T-cell (primary cell): ENCODE measurements at regions not wholly inside any gene's neighbourhood (a gene's known extent, or its start where the extent isn't known, plus 50 kb on each side); places are given as distances from the start of the nearest gene placed in this dataset.
"Not testable (repeated sequence)": the region's sequence is repeated elsewhere in the genome, so short reads cannot be mapped to it uniquely, and the experiment has no call there.

ENCODE experiments used
- ATAC-seq, 4 experiments: fragments of 200-7000 bp in 3 of 4; fragments of 150-1000 bp in 1 of 4; cut with Tn5 transposase; replicated peaks in 1 of 4; 1 replicate in 3 of 4; 2 replicates in 1 of 4; pipeline ENCODE4 v1.10.0; 2021; ENCODE audit warnings: moderate library complexity in 3 of 4, mild to moderate bottlenecking in 2 of 4, moderate number of reproducible peaks in 1 of 4
- CTCF ChIA-PET, 2 donors: fragments of 300-600 bp; sonication (Branson Sonifier 250); formaldehyde crosslinking; loops; one replicate each; lab custom pipeline; 2022; ENCODE audit warnings: antibody characterized with exemption in 2 of 2; lab: Charles Lee
- POLR2A ChIA-PET, 2 donors: fragments of 300-600 bp; sonication (Branson Sonifier 250); formaldehyde crosslinking; loops; one replicate each; lab custom pipeline; 2022; ENCODE audit warnings: antibody characterized with exemption in 2 of 2; lab: Charles Lee
- DNase-seq, 35 experiments: peaks; one replicate each; pipeline versions ENCODE4 v3.0.0 to v3.0.0-alpha.2; 2013 to 2023
- H3K27ac ChIP-seq: one replicate; pipeline ENCODE4 v1.5.1; 2013; ENCODE audit warnings: low read length
- H3K27me3 ChIP-seq, 2 experiments: replicated peaks in 1 of 2; 1 replicate in 1 of 2; 2 replicates in 1 of 2; pipeline versions ENCODE4 v1.6.1 to v1.7.0; 2013; ENCODE audit warnings: low read length in 1 of 2, mixed read lengths in 1 of 2; ENCODE audit not compliant: control insufficient read depth in 2 of 2, insufficient read depth in 2 of 2; ENCODE audit errors: extremely low read depth in 1 of 2
- H3K36me3 ChIP-seq, 2 donors: 1 replicate in 1 of 2; 2 replicates in 1 of 2; pipeline versions ENCODE4 v1.6.1 to v1.7.0; 2013; ENCODE audit warnings: low read length in 1 of 2; ENCODE audit not compliant: control insufficient read depth in 2 of 2, insufficient read depth in 1 of 2; ENCODE audit errors: extremely low read depth in 1 of 2
- H3K4me1 ChIP-seq, 2 experiments: 1 replicate in 1 of 2; 2 replicates in 1 of 2; pipeline versions ENCODE4 v1.6.1 to v1.7.0; 2013; ENCODE audit warnings: low read length in 2 of 2, mixed read lengths in 1 of 2; ENCODE audit not compliant: insufficient read depth in 2 of 2, control insufficient read depth in 1 of 2; ENCODE audit errors: extremely low read depth in 1 of 2
- H3K4me3 ChIP-seq, 2 donors: 1 replicate in 1 of 2; 2 replicates in 1 of 2; pipeline versions ENCODE4 v1.5.1 to v1.7.0; 2013; ENCODE audit warnings: mild to moderate bottlenecking in 2 of 2, low read length in 1 of 2, moderate library complexity in 1 of 2; ENCODE audit not compliant: control insufficient read depth in 1 of 2; ENCODE audit errors: extremely low read depth in 1 of 2
- H3K9me3 ChIP-seq: 2 replicates; pipeline ENCODE4 v1.7.0; 2013
- H3K27ac Mint-ChIP-seq, 2 donors: one replicate each; pipeline ENCODE4 v1.8.0; 2020 to 2021; ENCODE audit warnings: mild to moderate bottlenecking in 2 of 2, mixed read lengths in 2 of 2
- H3K27me3 Mint-ChIP-seq, 2 donors: one replicate each; pipeline ENCODE4 v1.8.0; 2021 to 2022; ENCODE audit warnings: mixed read lengths in 2 of 2
- H3K36me3 Mint-ChIP-seq: one replicate; pipeline ENCODE4 v1.8.0; 2021; ENCODE audit warnings: mixed read lengths
- H3K4me1 Mint-ChIP-seq, 3 donors: one replicate each; pipeline ENCODE4 v1.8.0; 2020 to 2022; ENCODE audit warnings: mixed read lengths in 3 of 3, mild to moderate bottlenecking in 1 of 3
- H3K4me3 Mint-ChIP-seq, 3 donors: one replicate each; pipeline ENCODE4 v1.8.0; 2020 to 2022; ENCODE audit warnings: mild to moderate bottlenecking in 3 of 3, mixed read lengths in 3 of 3, moderate library complexity in 3 of 3
- H3K9me3 Mint-ChIP-seq, 3 donors: one replicate each; pipeline ENCODE4 v1.8.0; 2020 to 2022; ENCODE audit warnings: mixed read lengths in 3 of 3
- WGBS: methylation state at CpG from one replicate; pipeline ENCODE4 v1.1.5; 2013; ENCODE audit warnings: missing lambda C conversion rate; ENCODE audit not compliant: insufficient coverage; 5-methylcytosine and 5-hydroxymethylcytosine counted together

- no peak overlapping the region for H3K4me3 Mint-ChIP-seq
- H3K9me3 ChIP-seq = no peaks in the 10 kb centered on the region
- 11% methylated on average over 1 of the region's 2 CpGs for WGBS
- H3K4me1 Mint-ChIP-seq = peaks cover 5 to 12% (median 10%) of the 10 kb centered on the region in 3 donors
- no peak overlapping the region for H3K27ac Mint-ChIP-seq
- no peaks in the 10 kb centered on the region for H3K4me1 ChIP-seq
- H3K36me3 Mint-ChIP-seq = no peaks in the 10 kb centered on the region
- H3K27ac ChIP-seq = no peak overlapping the region
- ATAC-seq (no peak), DNase-seq (no peak)
- H3K27me3 Mint-ChIP-seq = peaks cover 63 to 67% of the 10 kb centered on the region in 2 donors
- H3K9me3 Mint-ChIP-seq = peaks cover 0 to 2% (median 0%) of the 10 kb centered on the region in 3 donors
- peaks cover 9 to 46% of the 10 kb centered on the region in 2 experiments for H3K27me3 ChIP-seq
- CTCF ChIA-PET = no interaction called here
- H3K4me3 ChIP-seq = no peak overlapping the region
- no peaks in the 10 kb centered on the region for H3K36me3 ChIP-seq
- POLR2A ChIA-PET = no interaction called here
Measured at GRCh38 chr16:55059146-55059545, 128.5 kb downstream of the IRX5 start.

DNA sequence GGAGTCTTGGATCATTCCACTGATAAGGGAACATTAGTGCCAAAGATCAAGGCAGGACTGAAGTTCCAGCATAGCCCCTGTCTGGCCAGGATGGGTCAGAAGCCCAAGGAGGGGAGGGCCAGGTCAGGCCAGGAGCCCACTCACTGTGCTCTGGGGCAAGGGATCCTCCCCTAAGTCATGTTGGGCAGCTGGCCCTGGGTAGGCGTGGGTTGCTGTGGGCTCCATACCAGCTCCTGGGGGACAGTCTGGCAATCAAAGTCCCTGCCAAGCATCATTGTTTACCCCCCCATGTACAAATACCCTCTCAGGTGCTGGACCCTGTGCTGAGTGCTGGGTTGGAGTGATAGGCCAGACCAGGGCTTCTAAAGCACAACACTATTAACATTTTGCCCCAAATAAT, 130.5 kb downstream of the IRX5 start:
- Mint-ChIP-seq H3K36me3 (no peaks in the 10 kb centered on the region), H3K4me3 (no peak overlapping the region), H3K4me1 (peaks cover 5 to 12% (median 10%) of the 10 kb centered on the region in 3 donors), H3K27me3 (peaks cover 52% of the 10 kb centered on the region in 2 donors), H3K9me3 (no peaks in the 10 kb centered on the region), H3K27ac (no peak overlapping the region)
- Histone ChIP-seq H3K27ac (no peak overlapping the region), H3K36me3 (no peaks in the 10 kb centered on the region), H3K4me1 (no peaks in the 10 kb centered on the region), H3K9me3 (no peaks in the 10 kb centered on the region), H3K27me3 (peaks cover 3 to 34% of the 10 kb centered on the region in 2 experiments), H3K4me3 (no peak overlapping the region)
- DNase-seq = no peak
- ATAC-seq = no peak
- ChIA-PET POLR2A (no interaction called here), CTCF (no interaction called here)
- no CpG with 5 or more reads among the region's 1 CpG for WGBS

DNA sequence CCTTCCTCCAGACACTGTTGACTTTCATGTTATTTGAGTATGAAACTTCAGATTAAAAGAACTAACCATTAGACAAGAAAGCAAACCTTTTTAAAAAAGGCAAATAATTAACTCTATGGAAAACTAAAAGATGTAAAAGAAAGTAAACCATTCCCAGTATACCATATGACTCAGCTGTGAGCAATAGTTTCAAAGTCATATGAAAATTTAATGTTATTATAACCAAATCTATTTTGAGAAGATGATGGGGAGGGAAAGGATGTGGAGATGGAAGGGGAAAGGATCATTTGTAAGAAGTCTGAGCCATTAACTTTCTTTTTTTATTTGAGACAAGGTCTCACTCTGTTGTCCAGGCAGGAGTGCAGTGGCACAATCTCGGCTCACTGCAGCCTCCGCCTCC, 131.8 kb downstream of the IRX5 start:
- 92% methylated on average over 2 of the region's 2 CpGs for WGBS
- H3K36me3 Mint-ChIP-seq = no peaks in the 10 kb centered on the region
- H3K9me3 ChIP-seq = no peaks in the 10 kb centered on the region
- H3K27ac ChIP-seq = no peak overlapping the region
- no peak for ATAC-seq
- H3K9me3 Mint-ChIP-seq = no peaks in the 10 kb centered on the region
- H3K27me3 ChIP-seq = peaks cover 0 to 23% of the 10 kb centered on the region in 2 experiments
- H3K4me1 ChIP-seq = no peaks in the 10 kb centered on the region
- H3K4me3 ChIP-seq = no peak overlapping the region
- H3K36me3 ChIP-seq = no peaks in the 10 kb centered on the region
- DNase-seq = no peak
- no peak overlapping the region for H3K4me3 Mint-ChIP-seq
- no peak overlapping the region for H3K27ac Mint-ChIP-seq
- peaks cover 0 to under 1% (median under 1%) of the 10 kb centered on the region in 3 donors for H3K4me1 Mint-ChIP-seq
- H3K27me3 Mint-ChIP-seq = peaks cover 39% of the 10 kb centered on the region in 2 donors
- ChIA-PET CTCF (no interaction called here), POLR2A (no interaction called here)

- no peak for DNase-seq
- Histone ChIP-seq H3K27ac (no peak overlapping the region), H3K36me3 (no peaks in the 10 kb centered on the region), H3K9me3 (no peaks in the 10 kb centered on the region), H3K4me1 (no peaks in the 10 kb centered on the region), H3K4me3 (no peak overlapping the region), H3K27me3 (peaks cover 0 to 5% of the 10 kb centered on the region in 2 experiments)
- Mint-ChIP-seq H3K27ac (no peak overlapping the region), H3K36me3 (no peaks in the 10 kb centered on the region), H3K4me1 (no peaks in the 10 kb centered on the region), H3K27me3 (peaks cover 0 to 6% of the 10 kb centered on the region in 2 donors), H3K9me3 (peaks cover 0 to 4% (median 0%) of the 10 kb centered on the region in 3 donors), H3K4me3 (no peak overlapping the region)
- ATAC-seq = no peak
- WGBS = no CpG with 5 or more reads among the region's 1 CpG
- CTCF ChIA-PET = no interaction called here
- POLR2A ChIA-PET = no interaction called here
Measured at GRCh38 chr16:55072976-55073375, 142.3 kb downstream of the IRX5 start.

DNA sequence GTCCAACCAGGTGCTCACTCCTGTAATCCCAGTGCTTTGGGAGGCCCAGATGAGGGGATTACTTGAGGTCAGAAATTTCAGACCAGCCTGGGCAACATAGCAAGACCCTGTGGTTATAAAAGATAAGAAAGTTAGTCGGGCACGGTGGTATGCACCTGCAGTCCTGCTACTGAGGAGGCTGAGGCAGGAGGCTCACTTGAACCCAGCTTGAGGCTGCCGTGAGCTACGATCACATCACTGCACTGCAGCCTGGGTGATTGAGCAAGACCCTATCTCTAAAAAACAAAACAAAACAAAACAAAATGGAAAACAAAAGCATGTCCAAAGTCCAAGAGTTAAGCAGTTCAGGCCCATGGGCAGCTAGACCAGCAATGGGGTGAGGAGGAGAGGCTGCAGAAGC, 143.2 kb downstream of the IRX5 start:
- H3K4me1 Mint-ChIP-seq = no peaks in the 10 kb centered on the region
- CTCF ChIA-PET = no interaction called here
- 90% methylated on average over 2 of the region's 4 CpGs for WGBS

DNA sequence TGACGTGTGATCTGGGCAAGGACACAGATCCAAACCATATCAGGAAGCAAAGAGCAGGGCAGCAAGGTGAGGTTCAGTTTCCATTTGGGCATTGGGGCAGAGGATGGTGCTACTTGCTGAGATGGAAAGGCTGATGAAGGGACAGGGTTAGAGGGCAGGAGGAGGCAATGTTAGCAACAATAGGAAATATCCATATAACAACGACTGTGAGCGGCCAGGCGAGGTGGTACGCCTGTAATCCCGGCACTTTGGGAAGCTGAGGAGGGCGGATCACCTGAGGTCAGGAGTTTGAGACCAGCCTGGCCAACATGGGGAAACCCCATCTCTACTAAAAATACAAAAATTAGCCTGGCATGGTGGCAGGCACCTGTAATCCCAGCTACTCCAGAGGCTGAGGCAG, 144.5 kb downstream of the IRX5 start:
- H3K27ac Mint-ChIP-seq, H3K9me3 Mint-ChIP-seq, H3K36me3 ChIP-seq, POLR2A ChIA-PET, H3K4me1 ChIP-seq, H3K27me3 Mint-ChIP-seq, H3K27me3 ChIP-seq, CTCF ChIA-PET, H3K36me3 Mint-ChIP-seq, DNase-seq, H3K4me3 Mint-ChIP-seq, H3K4me3 ChIP-seq, ATAC-seq, H3K4me1 Mint-ChIP-seq, H3K27ac ChIP-seq, H3K9me3 ChIP-seq: not testable (repeated sequence)
- WGBS = 100% methylated on average over 3 of the region's 7 CpGs

More for the DNA sequence above, 143.2 kb downstream of the IRX5 start:
- ATAC-seq = no peak
- no peaks in the 10 kb centered on the region for H3K36me3 Mint-ChIP-seq
- H3K27ac Mint-ChIP-seq = no peak overlapping the region
- no peak for DNase-seq
- Histone ChIP-seq H3K27ac (no peak overlapping the region), H3K4me1 (no peaks in the 10 kb centered on the region), H3K9me3 (no peaks in the 10 kb centered on the region), H3K36me3 (no peaks in the 10 kb centered on the region), H3K27me3 (peaks cover 0 to 5% of the 10 kb centered on the region in 2 experiments), H3K4me3 (no peak overlapping the region)
- POLR2A ChIA-PET = no interaction called here
- H3K4me3 Mint-ChIP-seq = no peak overlapping the region
- H3K9me3 Mint-ChIP-seq = peaks cover 0 to 4% (median 0%) of the 10 kb centered on the region in 3 donors
- peaks cover 0 to 6% of the 10 kb centered on the region in 2 donors for H3K27me3 Mint-ChIP-seq

- Histone ChIP-seq H3K4me1 (no peaks in the 10 kb centered on the region), H3K27me3 (peaks cover 0 to 5% of the 10 kb centered on the region in 2 experiments), H3K36me3 (no peaks in the 10 kb centered on the region), H3K27ac (no peak overlapping the region), H3K4me3 (no peak overlapping the region), H3K9me3 (no peaks in the 10 kb centered on the region)
- no peaks in the 10 kb centered on the region for H3K4me1 Mint-ChIP-seq
- ChIA-PET POLR2A (no interaction called here), CTCF (no interaction called here)
- H3K27ac Mint-ChIP-seq = no peak overlapping the region
- no peak for DNase-seq
- peaks cover 0 to 6% of the 10 kb centered on the region in 2 donors for H3K27me3 Mint-ChIP-seq
- H3K9me3 Mint-ChIP-seq = peaks cover 0 to 4% (median 0%) of the 10 kb centered on the region in 3 donors
- H3K36me3 Mint-ChIP-seq = no peaks in the 10 kb centered on the region
- WGBS = no CpG with 5 or more reads among the region's 1 CpG
- no peak overlapping the region for H3K4me3 Mint-ChIP-seq
- no peak for ATAC-seq
Measured at GRCh38 chr16:55076053-55076452, 145.4 kb downstream of the IRX5 start.
